Adipose tissue (tissue), 3 donors: ENCODE measurements at regions not wholly inside any gene's neighbourhood (a gene's known extent, or its start where the extent isn't known, plus 50 kb on each side); places are given as distances from the start of the nearest gene placed in this dataset.
"Not testable (repeated sequence)": the region's sequence is repeated elsewhere in the genome, so short reads cannot be mapped to it uniquely, and the experiment has no call there.

Experiments used
- H3K27ac ChIP-seq: one replicate; pipeline ENCODE4 v1.5.1; 2013; ENCODE audit warnings: low read depth, low read length
- WGBS, 3 donors: extraction: QIAGEN DNeasy Blood & Tissue Kit; methylation state at CpG; one replicate each; pipeline ENCODE4 v1.1.7; 2013; 5-methylcytosine and 5-hydroxymethylcytosine counted together
- donor health status: healthy with polysubstance abuse.
- donor health status: Bipolar disorder and iron deficiency.
- donor health status: healthy.

GRCh38 chr17:77036136-77036840 is 104.5 kb upstream of the SEC14L1 start:
- WGBS, 3 donors, result 76 to 81% (median 80%) methylated on average over 16 of the region's 16 CpGs
- H3K27ac ChIP-seq, result no peak overlapping the region

DNA sequence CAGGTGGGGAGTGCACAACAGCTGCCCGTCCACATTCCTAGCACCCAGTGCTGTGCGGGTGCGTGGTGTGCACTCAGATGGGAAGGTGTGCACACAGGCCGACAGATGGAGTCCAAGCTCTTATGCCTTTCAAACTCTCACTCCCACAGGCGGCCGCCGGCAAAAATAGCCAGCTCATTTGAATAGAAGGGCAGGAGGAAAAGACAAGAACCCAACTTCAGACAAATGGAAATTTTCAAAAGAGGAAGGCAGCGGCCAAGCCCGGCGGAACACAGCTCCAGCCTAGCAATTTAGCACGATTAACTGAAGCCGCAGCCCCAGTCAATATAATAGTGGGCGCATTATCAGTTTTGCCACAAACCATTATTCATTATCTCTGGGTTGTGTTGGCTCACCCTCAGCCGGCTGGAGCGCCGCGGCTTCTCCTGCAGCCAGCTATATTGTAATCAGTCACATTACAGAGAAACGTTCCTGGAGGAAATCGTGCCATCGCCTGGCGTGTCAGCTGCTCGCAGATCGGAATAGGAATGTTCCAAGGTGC is 103.9 kb upstream of the SEC14L1 start:
- 10 to 29% (median 25%) methylated on average over 23 of the region's 23 CpGs for WGBS, 3 donors

GRCh38 chr17:77037943-77038342 is 102.8 kb upstream of the SEC14L1 start:
- 74 to 91% (median 81%) methylated on average over 7 of the region's 7 CpGs for WGBS, 3 donors
- H3K27ac ChIP-seq, result no peak overlapping the region

More for the DNA sequence above, 103.9 kb upstream of the SEC14L1 start:
- no peak overlapping the region for H3K27ac ChIP-seq

GRCh38 chr17:77038884-77039555 is 101.7 kb upstream of the SEC14L1 start:
- 75 to 88% (median 88%) methylated on average over 20 of the region's 20 CpGs for WGBS, 3 donors
- no peak overlapping the region for H3K27ac ChIP-seq

DNA sequence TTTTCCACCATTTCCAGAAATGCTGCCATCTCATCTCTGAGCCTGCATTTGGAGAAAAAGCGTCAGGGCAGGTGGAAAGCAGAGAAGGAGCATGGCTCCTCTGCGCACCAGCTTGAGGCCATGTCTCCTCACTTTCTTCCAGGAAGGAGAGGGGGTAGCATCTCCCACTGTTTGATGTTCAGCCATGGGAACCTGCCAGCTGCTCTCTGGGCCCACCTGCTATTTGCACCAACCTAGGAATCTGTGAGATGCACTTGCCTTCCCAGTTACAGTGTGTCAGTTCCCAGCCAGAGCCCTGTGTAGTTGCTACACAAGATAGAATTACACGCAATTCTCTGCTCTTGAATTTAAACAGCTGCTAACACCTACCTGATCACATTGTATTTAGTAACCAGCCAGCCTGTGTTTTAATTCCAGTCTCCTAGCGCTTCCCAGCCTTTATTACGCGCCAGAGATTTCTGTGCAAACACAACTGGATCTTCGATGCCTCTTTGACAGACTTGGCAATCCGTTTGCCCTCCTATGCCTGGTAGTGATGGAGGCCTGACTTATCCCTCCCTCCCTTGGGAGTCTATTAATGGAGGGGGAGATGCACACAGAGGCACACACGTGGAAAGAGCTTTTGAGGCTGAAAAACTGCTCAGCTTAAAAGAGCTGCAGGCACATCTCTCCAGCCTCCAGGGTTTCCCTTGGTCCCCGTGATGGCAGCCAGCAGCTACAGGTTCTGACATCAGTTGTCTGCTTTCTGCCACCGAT is 98.1 kb upstream of the SEC14L1 start:
- 38 to 77% (median 77%) methylated on average over 11 of the region's 11 CpGs for WGBS, 3 donors

GRCh38 chr17:77045441-77046041 is 95.2 kb upstream of the SEC14L1 start:
- WGBS, 3 donors, result 81 to 90% (median 85%) methylated on average over 7 of the region's 7 CpGs
- no peak overlapping the region for H3K27ac ChIP-seq

More for the DNA sequence above, 98.1 kb upstream of the SEC14L1 start:
- H3K27ac ChIP-seq, result no peak overlapping the region

- WGBS, 3 donors, result 50 to 67% (median 52%) methylated on average over 12 of the region's 12 CpGs
Measured at GRCh38 chr17:77049440-77049839, 91.3 kb upstream of the SEC14L1 start.

DNA sequence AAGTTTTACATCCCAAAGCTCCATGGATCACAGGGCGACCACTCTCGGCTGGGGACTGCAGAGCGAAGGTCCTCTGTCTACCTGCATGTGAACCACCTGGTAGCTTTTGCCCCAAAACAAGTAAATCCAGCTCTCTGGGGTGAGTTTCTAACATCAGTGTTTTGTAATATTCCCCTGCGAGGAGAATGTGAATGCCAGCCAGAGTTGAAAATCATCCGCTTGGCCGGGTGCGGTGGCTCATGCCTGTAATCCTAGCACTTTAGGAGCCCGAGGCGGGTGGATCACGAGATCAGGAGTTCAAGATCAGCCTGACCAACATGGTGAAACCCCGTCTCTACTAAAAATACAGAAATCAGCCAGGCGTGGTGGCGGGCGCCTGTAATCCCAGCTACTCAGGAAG is 89.9 kb upstream of the SEC14L1 start:
- H3K27ac ChIP-seq, result not testable (repeated sequence)
- WGBS, 3 donors, result 85 to 88% (median 88%) methylated on average over 14 of the region's 14 CpGs

More at GRCh38 chr17:77049440-77049839, 91.3 kb upstream of the SEC14L1 start:
- no peak overlapping the region for H3K27ac ChIP-seq

DNA sequence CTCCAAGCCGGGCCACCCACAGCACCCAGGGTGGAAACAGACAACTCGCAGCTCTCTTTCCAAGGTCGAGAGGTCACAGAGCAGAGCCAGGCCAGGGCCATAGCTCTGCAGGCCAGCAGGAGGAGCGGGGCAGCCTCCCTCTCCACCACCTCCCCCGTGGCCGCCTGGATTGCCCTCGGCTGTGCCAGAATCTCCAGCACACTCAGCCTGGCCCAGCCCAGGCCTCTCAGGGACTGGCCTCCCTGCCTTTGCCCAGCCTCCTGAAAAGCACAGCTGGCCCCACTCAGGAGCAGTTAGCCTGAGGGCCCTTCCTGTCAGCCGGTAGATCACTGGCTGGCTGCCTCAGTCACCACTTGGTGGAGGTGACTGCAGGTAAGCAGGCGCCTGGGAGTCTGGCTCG is 85.8 kb upstream of the SEC14L1 start:
- no peak overlapping the region for H3K27ac ChIP-seq
- 56 to 73% (median 69%) methylated on average over 10 of the region's 10 CpGs for WGBS, 3 donors

DNA sequence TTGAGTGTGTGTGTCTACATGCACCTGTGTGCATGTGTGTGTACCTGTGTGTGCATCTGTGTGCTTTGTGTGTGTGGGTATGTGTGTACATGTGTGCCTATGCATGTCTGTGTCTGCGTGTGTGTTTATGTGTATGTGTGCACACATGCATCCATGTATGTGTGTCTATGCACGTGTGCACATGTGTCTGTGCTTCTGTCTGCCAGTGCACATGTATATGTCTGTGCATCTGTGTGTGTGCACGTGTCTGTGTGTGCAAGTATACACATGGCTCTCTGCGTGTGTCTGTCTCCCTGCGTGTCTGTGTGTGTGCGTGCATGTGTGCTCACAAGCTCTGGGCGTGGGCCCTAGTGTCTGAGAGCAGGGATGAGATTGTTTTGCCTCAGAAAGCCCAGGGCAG is 85.3 kb upstream of the SEC14L1 start:
- H3K27ac ChIP-seq, result no peak overlapping the region
- 75 to 88% (median 83%) methylated on average over 7 of the region's 7 CpGs for WGBS, 3 donors

- 33 to 50% (median 48%) methylated on average over 5 of the region's 5 CpGs for WGBS, 3 donors
- no peak overlapping the region for H3K27ac ChIP-seq
Measured at GRCh38 chr17:77058016-77058415, 82.8 kb upstream of the SEC14L1 start.

GRCh38 chr17:77061669-77062068 is 79.1 kb upstream of the SEC14L1 start:
- no peak overlapping the region for H3K27ac ChIP-seq
- 68 to 76% (median 75%) methylated on average over 10 of the region's 10 CpGs for WGBS, 3 donors

GRCh38 chr17:77064598-77064997 is 76.2 kb upstream of the SEC14L1 start:
- WGBS, 3 donors, result 81 to 87% (median 87%) methylated on average over 5 of the region's 5 CpGs
- no peak overlapping the region for H3K27ac ChIP-seq

GRCh38 chr17:77066165-77066564 is 74.6 kb upstream of the SEC14L1 start:
- WGBS, 3 donors, result 73 to 83% (median 77%) methylated on average over 2 of the region's 2 CpGs
- no peak overlapping the region for H3K27ac ChIP-seq

- WGBS, 3 donors, result 28 to 31% (median 30%) methylated on average over 10 of the region's 10 CpGs
- not testable (repeated sequence) for H3K27ac ChIP-seq
Measured at GRCh38 chr17:77066726-77067409, 73.9 kb upstream of the SEC14L1 start.

GRCh38 chr17:77068915-77069314 is 71.9 kb upstream of the SEC14L1 start:
- WGBS, 3 donors, result 49 to 77% (median 73%) methylated on average over 2 of the region's 2 CpGs

GRCh38 chr17:77070888-77071279 is 69.9 kb upstream of the SEC14L1 start:
- 63 to 77% (median 71%) methylated on average over 6 of the region's 6 CpGs for WGBS, 3 donors
- no peak overlapping the region for H3K27ac ChIP-seq

More at GRCh38 chr17:77068915-77069314, 71.9 kb upstream of the SEC14L1 start:
- no peak overlapping the region for H3K27ac ChIP-seq

GRCh38 chr17:77071925-77072490 is 68.8 kb upstream of the SEC14L1 start:
- H3K27ac ChIP-seq, result no peak overlapping the region
